Activated CD4-positive, alpha-beta T cell treated with anti-CD3 and anti-CD28 coated beads, Interleukin-2, amount 10 ng/mL, durations not matched to agents 24 days and 14 days (primary cell): ENCODE measurements at regions not wholly inside any gene's neighbourhood (a gene's known extent, or its start where the extent isn't known, plus 50 kb on each side); places are given as distances from the start of the nearest gene placed in this dataset.
"Not testable (repeated sequence)": the region's sequence is repeated elsewhere in the genome, so short reads cannot be mapped to it uniquely, and the experiment has no call there.

ENCODE experiments used
- DNase-seq: peaks from one replicate; pipeline ENCODE4 v3.0.0; 2022
- H3K27ac Mint-ChIP-seq: one replicate; pipeline ENCODE4 v1.8.0; 2022; ENCODE audit warnings: mild to moderate bottlenecking, mixed read lengths
- H3K27me3 Mint-ChIP-seq: one replicate; pipeline ENCODE4 v1.8.0; 2022; ENCODE audit warnings: mixed read lengths
- H3K36me3 Mint-ChIP-seq: one replicate; pipeline ENCODE4 v1.8.0; 2022; ENCODE audit warnings: low read depth, mild to moderate bottlenecking, mixed read lengths
- H3K4me1 Mint-ChIP-seq: one replicate; pipeline ENCODE4 v1.8.0; 2021; ENCODE audit warnings: mixed read lengths
- H3K4me3 Mint-ChIP-seq: one replicate; pipeline ENCODE4 v1.8.0; 2022; ENCODE audit warnings: mild to moderate bottlenecking, moderate library complexity, mixed read lengths
- H3K9me3 Mint-ChIP-seq: one replicate; pipeline ENCODE4 v1.8.0; 2021; ENCODE audit warnings: mixed read lengths
- intact Hi-C: fragments of 100-400 bp; cut with micrococcal nuclease; formaldehyde crosslinking; loops from one replicate; pipeline ENCODE4 v1.15.1; 2023

DNA sequence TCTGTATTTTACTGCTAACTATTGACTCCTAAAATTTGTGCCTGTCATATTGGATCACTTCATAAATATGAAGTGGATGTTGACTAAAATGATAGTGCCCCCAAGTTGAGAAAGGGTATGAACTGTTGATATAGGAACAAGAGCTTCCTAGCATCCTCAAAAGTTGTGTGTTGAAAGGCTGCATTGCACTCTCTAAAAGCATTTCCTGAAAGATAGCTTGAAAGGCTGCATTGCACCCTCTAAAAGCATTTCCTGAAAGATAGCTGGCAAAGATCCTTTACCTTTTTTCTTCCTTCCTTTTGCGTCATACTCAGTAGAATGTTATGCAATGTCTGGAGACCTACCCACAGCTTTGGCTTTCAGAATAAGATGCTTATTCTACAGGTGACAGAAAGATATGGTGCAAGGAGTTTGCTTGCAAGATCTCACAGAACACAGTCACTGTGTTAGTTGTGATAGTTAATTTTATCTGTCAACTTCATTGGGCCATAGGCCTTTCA, 274.6 kb upstream of the GALNTL6 start:
- Mint-ChIP-seq H3K9me3 (no peaks in the 10 kb centered on the region), H3K27me3 (no peaks in the 10 kb centered on the region), H3K36me3 (no peaks in the 10 kb centered on the region), H3K27ac (no peak overlapping the region), H3K4me3 (no peak overlapping the region), H3K4me1 (no peaks in the 10 kb centered on the region)
- intact Hi-C loops: no loop called here
- no peak for DNase-seq

DNA sequence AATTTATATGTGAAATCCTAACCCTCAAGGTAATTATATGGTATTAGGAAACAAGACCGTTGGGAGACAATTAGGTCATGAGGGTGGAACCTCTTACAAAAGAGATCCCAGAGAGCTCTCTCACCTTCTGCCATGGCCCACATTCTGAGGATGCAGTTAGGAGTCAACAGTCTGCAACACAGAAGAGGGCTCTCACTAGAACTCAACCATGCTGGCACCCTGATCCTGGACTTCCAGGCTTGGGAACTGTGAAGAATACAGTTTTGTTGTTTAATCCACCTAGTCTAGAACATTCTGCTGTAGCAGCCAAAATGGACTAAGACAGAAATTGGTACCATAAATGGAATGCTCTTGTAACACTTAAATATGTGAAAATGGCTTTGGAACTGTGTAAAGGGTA, 278.8 kb upstream of the GALNTL6 start:
- Mint-ChIP-seq H3K4me1 (no peaks in the 10 kb centered on the region), H3K27me3 (no peaks in the 10 kb centered on the region), H3K4me3 (no peak overlapping the region), H3K27ac (no peak overlapping the region), H3K36me3 (no peaks in the 10 kb centered on the region), H3K9me3 (no peaks in the 10 kb centered on the region)
- no peak for DNase-seq
- intact Hi-C loops: no loop called here

DNA sequence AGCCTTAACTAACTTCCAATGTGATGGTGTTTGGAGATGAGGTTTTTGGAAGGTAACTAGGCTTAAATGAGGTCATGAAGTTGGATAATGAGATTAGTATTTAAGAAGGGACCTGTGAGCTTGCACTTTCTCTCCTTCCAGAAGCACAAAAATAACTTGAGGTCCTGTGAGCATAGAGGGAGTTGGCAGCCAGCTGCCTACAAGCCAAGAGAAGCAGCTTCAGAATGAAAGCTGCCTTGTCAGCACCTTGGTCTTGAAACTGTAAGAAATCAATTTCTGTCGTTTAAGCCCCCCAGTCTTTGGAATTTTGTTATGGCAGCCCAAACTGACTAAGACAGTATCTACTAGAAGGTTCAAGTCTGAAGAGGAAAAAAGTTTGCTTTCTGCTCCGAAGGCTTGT, 280.2 kb upstream of the GALNTL6 start:
- Mint-ChIP-seq H3K9me3 (no peaks in the 10 kb centered on the region), H3K4me3 (no peak overlapping the region), H3K27me3 (no peaks in the 10 kb centered on the region), H3K36me3 (no peaks in the 10 kb centered on the region), H3K27ac (no peak overlapping the region), H3K4me1 (no peaks in the 10 kb centered on the region)
- no peak for DNase-seq
- intact Hi-C loops: no loop called here

DNA sequence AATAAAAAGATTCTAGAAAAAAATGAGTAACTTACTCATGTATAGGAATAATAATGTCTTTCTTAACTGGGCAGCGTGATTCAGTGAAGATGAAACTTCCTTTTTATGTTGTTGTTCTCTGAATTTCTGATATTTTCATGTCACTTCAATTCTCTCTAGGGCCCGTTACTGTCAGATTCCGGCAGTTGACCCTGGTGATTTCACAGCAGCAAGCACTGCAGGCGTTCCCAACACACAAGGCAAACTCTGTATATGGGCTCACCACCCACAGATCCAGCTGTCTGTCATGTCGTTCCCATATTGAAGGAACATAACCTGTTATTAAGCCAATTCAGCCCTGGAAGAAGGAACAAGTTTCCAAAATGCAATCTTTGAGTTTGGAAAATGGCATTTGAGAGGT, 288.3 kb upstream of the GALNTL6 start:
- no peak for DNase-seq
- intact Hi-C loops: no loop called here

DNA sequence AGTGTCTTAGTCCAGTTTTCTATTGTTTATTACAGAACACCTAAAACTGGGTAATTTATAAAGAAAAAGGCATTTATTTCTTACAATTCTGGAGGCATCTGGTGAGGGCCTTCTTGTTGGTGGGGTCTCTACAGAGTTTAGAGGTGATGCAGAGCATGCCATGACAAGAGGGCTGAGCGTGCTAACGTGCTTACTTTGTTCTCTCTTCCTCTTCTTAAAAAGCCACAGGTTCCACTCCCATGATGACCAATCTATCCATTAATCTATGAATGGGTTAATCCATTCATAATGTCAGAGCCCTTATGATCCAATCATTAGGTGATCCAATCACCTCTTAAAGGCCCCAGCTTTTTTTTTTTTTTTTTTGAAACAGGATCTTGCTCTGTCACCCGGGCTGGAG, 291.5 kb upstream of the GALNTL6 start:
- intact Hi-C loops: no loop called here
- no peak for DNase-seq
- Mint-ChIP-seq H3K27ac (no peak overlapping the region), H3K4me1 (no peaks in the 10 kb centered on the region), H3K36me3 (no peaks in the 10 kb centered on the region), H3K4me3 (no peak overlapping the region), H3K27me3 (no peaks in the 10 kb centered on the region), H3K9me3 (no peaks in the 10 kb centered on the region)

More for the DNA sequence above, 288.3 kb upstream of the GALNTL6 start:
- no peak overlapping the region for H3K27ac Mint-ChIP-seq
- no peaks in the 10 kb centered on the region for H3K27me3 Mint-ChIP-seq
- H3K4me3 Mint-ChIP-seq: no peak overlapping the region
- no peaks in the 10 kb centered on the region for H3K9me3 Mint-ChIP-seq
- no peaks in the 10 kb centered on the region for H3K4me1 Mint-ChIP-seq
- H3K36me3 Mint-ChIP-seq: no peaks in the 10 kb centered on the region

DNA sequence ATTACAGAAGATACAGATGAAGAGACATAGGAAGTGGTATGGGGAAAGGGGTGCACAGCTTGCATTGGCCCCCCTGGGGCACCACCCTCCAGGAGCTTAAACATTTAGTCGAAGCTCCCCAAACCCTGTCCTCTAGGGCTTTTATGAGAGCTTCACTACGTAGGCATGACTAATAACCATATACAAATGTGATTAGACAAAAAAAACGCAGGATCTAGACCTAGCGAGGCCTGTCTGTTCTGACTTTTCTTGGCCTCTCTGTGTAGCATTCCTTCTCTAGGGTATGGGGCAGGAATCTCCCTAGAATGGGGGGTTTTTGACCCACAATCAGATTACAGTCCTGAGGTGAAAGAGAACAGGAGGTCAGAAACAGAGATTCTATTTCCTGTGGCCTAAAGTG, 293.7 kb upstream of the GALNTL6 start:
- Mint-ChIP-seq H3K9me3 (no peaks in the 10 kb centered on the region), H3K4me1 (no peaks in the 10 kb centered on the region), H3K27me3 (no peaks in the 10 kb centered on the region), H3K27ac (no peak overlapping the region), H3K36me3 (no peaks in the 10 kb centered on the region), H3K4me3 (no peak overlapping the region)
- intact Hi-C loops: no loop called here
- no peak for DNase-seq

DNA sequence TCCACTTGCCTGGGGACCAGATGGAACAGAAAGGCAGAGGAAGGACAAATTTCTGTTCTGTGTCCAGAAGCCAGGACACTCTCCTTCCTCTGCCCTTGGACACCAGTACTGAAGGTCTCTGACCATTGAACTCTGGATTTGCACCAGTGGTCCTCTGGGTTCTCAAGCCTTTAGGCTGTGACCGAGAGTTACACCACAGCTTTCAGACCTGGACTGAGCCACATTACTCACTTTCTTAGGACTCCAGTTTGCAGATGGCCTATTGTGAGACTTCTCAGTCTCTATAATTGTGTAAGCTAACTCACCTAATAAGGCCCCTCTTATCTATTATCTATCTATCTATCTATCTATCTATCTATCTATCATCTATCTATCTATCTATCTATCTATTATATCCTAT, 295.3 kb upstream of the GALNTL6 start:
- H3K27me3 Mint-ChIP-seq: no peaks in the 10 kb centered on the region
- no peaks in the 10 kb centered on the region for H3K9me3 Mint-ChIP-seq
- intact Hi-C loops: no loop called here

DNA sequence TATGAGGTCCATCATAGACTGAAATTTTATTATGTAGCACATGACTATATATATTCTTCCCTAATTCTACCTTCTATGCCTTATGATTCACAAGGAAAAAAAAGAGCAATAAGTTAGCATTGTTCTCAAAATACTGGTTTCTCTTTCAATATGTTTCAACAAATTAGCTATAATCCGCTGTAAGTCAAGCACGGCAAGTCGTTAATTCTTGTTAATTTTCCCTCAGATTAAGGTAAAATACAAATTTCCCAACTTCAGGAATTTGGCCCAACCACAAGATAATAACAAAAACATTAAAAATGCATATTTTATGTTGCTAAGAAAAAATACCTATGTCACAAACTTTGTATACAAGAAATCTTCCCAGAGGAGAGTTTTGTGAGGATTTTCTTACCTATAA, 296.5 kb upstream of the GALNTL6 start:
- intact Hi-C loops: no loop called here
- no peaks in the 10 kb centered on the region for H3K9me3 Mint-ChIP-seq
- H3K36me3 Mint-ChIP-seq: no peaks in the 10 kb centered on the region
- no peak overlapping the region for H3K27ac Mint-ChIP-seq
- H3K4me3 Mint-ChIP-seq: no peak overlapping the region
- DNase-seq: no peak
- no peaks in the 10 kb centered on the region for H3K4me1 Mint-ChIP-seq
- H3K27me3 Mint-ChIP-seq: no peaks in the 10 kb centered on the region

More for the DNA sequence above, 295.3 kb upstream of the GALNTL6 start:
- Mint-ChIP-seq H3K27ac (no peak overlapping the region), H3K4me3 (no peak overlapping the region), H3K36me3 (no peaks in the 10 kb centered on the region), H3K4me1 (no peaks in the 10 kb centered on the region)
- DNase-seq: no peak

DNA sequence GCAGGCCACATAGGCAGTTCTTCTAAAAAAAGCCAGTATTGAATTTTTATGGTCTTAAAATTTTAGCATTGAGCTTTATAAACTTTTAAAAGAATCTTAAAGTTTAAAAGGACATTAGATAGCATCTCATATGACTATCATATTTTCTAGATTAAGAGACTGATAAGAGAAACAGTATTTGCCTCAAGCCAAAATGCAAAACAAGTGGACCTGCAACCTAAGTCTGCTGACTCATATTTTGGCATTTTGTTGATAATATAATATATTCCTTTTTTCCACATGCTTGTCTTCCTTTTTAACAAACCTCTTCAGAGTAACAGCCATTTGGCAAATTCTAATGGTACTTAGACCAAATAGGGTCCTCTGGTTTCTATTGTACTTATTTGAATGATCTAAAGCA, 328.5 kb upstream of the GALNTL6 start:
- no peaks in the 10 kb centered on the region for H3K4me1 Mint-ChIP-seq
- H3K4me3 Mint-ChIP-seq: no peak overlapping the region
- H3K9me3 Mint-ChIP-seq: no peaks in the 10 kb centered on the region
- H3K27ac Mint-ChIP-seq: no peak overlapping the region
- no peak for DNase-seq
- intact Hi-C loops: no loop called here
- no peaks in the 10 kb centered on the region for H3K27me3 Mint-ChIP-seq
- H3K36me3 Mint-ChIP-seq: no peaks in the 10 kb centered on the region

DNA sequence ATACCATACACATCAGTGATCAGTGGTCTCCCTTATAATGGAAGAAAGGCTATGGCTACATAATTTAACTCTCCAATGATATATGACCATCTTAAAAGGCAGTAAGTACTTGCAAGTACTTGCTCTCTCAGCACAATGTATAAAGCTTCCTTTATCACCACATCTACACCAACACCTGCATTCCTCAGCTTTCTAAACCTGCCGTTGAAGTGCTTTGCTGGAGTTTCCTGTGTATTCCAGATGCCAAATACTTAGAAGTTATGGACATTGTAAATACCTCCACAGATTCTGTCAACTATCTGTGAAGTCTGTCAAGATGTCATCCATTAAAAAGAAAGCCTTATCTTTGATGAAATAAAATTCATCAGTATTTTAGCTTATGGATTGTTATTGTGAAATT, 335.0 kb upstream of the GALNTL6 start:
- no peak for DNase-seq
- intact Hi-C loops: no loop called here
- no peaks in the 10 kb centered on the region for H3K4me1 Mint-ChIP-seq
- no peaks in the 10 kb centered on the region for H3K9me3 Mint-ChIP-seq
- H3K27ac Mint-ChIP-seq: no peak overlapping the region
- no peak overlapping the region for H3K4me3 Mint-ChIP-seq
- H3K36me3 Mint-ChIP-seq: no peaks in the 10 kb centered on the region
- H3K27me3 Mint-ChIP-seq: no peaks in the 10 kb centered on the region

DNA sequence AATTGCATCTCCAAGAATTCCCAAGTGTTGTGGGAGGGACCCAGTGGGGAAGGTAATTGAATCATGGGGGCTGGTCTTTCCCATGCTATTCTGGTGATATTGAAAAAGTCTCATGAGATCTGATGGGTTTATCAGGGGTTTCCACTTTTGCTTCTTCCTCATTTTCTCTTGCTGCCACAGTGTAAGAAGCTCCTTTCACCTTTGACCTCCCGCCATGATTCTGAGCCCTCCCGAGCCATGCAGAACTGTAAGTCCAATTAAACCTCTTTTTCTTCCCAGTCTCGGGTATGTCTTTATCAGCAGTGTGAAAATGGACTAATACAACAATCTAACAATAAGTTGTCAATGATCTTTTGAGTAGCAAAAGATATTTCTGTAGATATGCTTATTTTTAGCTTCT, 338.1 kb upstream of the GALNTL6 start:
- H3K36me3 Mint-ChIP-seq, H3K27ac Mint-ChIP-seq, H3K4me3 Mint-ChIP-seq, H3K27me3 Mint-ChIP-seq, intact Hi-C loops, DNase-seq, H3K4me1 Mint-ChIP-seq, H3K9me3 Mint-ChIP-seq: not testable (repeated sequence)

DNA sequence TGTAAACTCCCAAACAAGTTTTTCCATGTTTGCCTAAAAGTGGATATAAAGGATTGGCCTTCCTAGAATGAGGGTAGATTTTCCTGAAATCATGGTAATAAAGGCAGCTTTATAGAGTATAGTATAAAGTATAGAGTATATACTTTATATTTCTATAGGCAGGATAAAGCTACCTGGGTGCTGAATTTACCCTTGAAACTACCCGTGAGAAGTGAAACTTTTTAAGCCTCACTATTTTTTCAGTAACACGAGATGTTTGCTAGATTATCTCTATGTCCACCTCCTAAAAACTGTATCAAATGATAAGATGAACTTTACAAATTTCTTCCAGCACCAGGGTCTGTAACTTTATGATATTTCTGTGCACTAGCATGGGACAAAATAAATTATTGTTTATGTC, 340.0 kb upstream of the GALNTL6 start:
- Mint-ChIP-seq H3K4me3 (no peak overlapping the region), H3K27ac (no peak overlapping the region), H3K9me3 (no peaks in the 10 kb centered on the region), H3K4me1 (no peaks in the 10 kb centered on the region), H3K36me3 (no peaks in the 10 kb centered on the region), H3K27me3 (no peaks in the 10 kb centered on the region)
- DNase-seq: no peak
- intact Hi-C loops: no loop called here

DNA sequence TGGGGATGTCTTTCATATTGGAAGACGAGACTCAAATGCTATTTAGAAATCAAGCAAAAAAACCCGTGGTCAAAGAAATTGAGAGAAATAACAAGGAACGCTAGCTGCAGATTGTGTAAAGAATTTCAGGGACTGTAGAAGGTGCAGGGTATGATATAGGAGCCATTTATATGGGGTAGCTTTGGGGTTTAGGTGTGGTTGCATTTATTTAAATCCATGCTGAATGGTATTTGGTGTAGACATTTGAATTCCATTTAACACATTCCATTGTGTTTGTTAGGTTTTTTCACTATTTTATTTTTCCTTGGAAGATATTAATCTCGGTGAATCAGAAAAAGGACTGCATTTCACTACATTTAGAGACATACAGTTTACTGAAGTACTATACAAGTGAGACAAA, 341.0 kb upstream of the GALNTL6 start:
- Mint-ChIP-seq H3K27me3 (no peaks in the 10 kb centered on the region), H3K27ac (no peak overlapping the region)
- intact Hi-C loops: no loop called here

DNA sequence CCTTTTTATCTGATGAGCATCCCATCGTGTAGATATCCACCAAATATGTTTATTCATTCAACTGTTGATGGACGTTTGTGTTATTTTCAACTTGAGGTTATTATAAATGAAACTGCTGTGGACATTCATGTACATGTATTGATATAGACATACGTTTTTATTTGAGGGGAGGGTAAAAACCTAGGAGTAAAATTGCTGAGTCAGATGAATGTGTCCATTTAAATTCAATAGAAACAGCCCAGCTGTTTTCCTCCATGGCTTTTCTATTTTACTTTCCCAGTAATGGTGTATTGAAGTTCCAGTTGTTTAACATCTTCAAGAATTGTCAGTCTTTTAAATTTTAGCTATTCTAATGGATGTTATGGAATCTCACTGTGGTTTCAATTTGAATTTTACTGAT, 348.7 kb upstream of the GALNTL6 start:
- H3K27ac Mint-ChIP-seq: no peak overlapping the region
- no peaks in the 10 kb centered on the region for H3K36me3 Mint-ChIP-seq
- intact Hi-C loops: no loop called here
- DNase-seq: no peak
- no peaks in the 10 kb centered on the region for H3K27me3 Mint-ChIP-seq
- no peaks in the 10 kb centered on the region for H3K9me3 Mint-ChIP-seq
- no peaks in the 10 kb centered on the region for H3K4me1 Mint-ChIP-seq
- no peak overlapping the region for H3K4me3 Mint-ChIP-seq

More for the DNA sequence above, 341.0 kb upstream of the GALNTL6 start:
- H3K4me1 Mint-ChIP-seq: no peaks in the 10 kb centered on the region
- H3K9me3 Mint-ChIP-seq: no peaks in the 10 kb centered on the region
- H3K4me3 Mint-ChIP-seq: no peak overlapping the region
- no peaks in the 10 kb centered on the region for H3K36me3 Mint-ChIP-seq
- no peak for DNase-seq

DNA sequence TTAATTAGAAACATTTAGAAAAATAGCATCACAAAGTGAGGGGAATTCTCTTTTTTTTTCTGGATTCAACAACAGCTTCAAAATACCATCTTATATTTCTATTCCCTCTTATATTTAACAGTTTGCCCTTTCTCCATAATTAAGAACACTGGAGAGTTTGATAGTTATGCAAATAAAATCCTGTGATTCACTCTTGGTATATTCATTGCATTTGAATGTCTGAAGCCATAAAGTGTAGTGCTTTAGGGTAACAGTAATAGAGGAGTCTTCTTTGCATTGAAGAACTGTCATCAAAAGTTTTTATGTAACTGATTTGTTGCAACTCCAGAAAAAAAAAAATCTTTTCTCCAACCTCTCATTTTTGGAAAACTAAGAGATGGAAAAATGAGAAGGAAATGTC, 352.0 kb upstream of the GALNTL6 start:
- Mint-ChIP-seq H3K27me3 (no peaks in the 10 kb centered on the region), H3K36me3 (no peaks in the 10 kb centered on the region), H3K9me3 (no peaks in the 10 kb centered on the region), H3K4me3 (no peak overlapping the region), H3K4me1 (no peaks in the 10 kb centered on the region), H3K27ac (no peak overlapping the region)
- DNase-seq: no peak
- intact Hi-C loops: no loop called here
